ENCODE measurements at regions not wholly inside any gene's neighbourhood (a gene's known extent, or its start where the extent isn't known, plus 50 kb on each side); places are given as distances from the start of the nearest gene placed in this dataset.

DNA sequence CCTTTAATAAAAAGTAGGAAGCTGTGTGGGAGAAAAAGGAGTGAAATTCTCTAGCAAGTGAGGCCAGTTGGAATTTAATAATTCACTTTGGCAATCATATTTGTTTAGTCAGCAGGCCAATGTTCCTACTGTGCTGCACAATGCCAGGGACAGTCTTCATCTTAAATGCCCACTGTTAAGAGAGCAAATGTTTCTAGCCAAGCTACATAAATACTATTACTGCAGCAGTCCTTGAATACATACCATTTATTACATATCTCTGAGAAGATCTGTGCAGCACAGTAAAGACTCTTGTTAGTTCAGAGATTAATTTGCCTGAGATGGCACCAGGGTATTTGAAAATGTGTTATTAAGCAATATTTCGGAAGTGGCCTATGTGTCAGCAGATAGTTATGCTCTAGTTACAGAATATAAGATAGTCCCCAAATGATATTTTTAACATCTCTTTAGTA lies 105.4 kb downstream of the OGFRL1 start:
- H3K4me3 ChIP-seq (replicated peaks in 1 of 3; ENCODE audit: low read depth in 2 of 3, low read length in 3 of 3): no peak overlapping the region
- H3K27ac Mint-ChIP-seq: no peak overlapping the region
- H3K9ac ChIP-seq (ENCODE audit: insufficient read depth, low read length, poor library complexity, severe bottlenecking): no peak overlapping the region
- no CpG with 5 or more reads among the region's 1 CpG for WGBS (ENCODE audit: insufficient coverage)
- H4K20me1 ChIP-seq (ENCODE audit: insufficient read depth, low read length): no peaks in the 10 kb centered on the region
- no peaks in the 10 kb centered on the region for H3K9me3 ChIP-seq (replicated peaks in 1 of 2; ENCODE audit: control insufficient read depth in 1 of 2, insufficient read depth in 1 of 2, low read length in 2 of 2)
- H3K4me1 Mint-ChIP-seq: no peaks in the 10 kb centered on the region
- intact Hi-C loops (cut with micrococcal nuclease): no loop called here
- no peak overlapping the region for H2AFZ ChIP-seq (ENCODE audit: insufficient read depth, low read depth, low read length, poor library complexity, severe bottlenecking)
- no peak overlapping the region for H3K4me2 ChIP-seq (replicated peaks; ENCODE audit: extremely low read depth, low read length, poor library complexity, severe bottlenecking)
- H3K27ac ChIP-seq (ENCODE audit: low read depth in 1 of 2, low read length in 2 of 2): no peak overlapping the region
- H3K4me1 ChIP-seq (ENCODE audit: control insufficient read depth in 1 of 2, insufficient read depth in 2 of 2, low read length in 2 of 2): no peaks in the 10 kb centered on the region
- H3K9me3 Mint-ChIP-seq: no peaks in the 10 kb centered on the region
- H3K36me3 ChIP-seq (replicated peaks in 1 of 2; ENCODE audit: control insufficient read depth in 1 of 2, insufficient read depth in 2 of 2, low read length in 2 of 2): no peaks in the 10 kb centered on the region
- peaks cover 0 to 6% (median 4%) of the 10 kb centered on the region in 3 donors for H3K27me3 Mint-ChIP-seq (ENCODE audit: low read depth in 3 of 3)
- TF ChIP-seq CTCF (IDR thresholded peaks at IDR 0.05): no peak
- no peaks in the 10 kb centered on the region for H3K79me2 ChIP-seq (ENCODE audit: insufficient read depth, low read length)
- H3K4me3 Mint-ChIP-seq: no peak overlapping the region
- no peak for DNase-seq
- no peaks in the 10 kb centered on the region for H3K27me3 ChIP-seq (ENCODE audit: control insufficient read depth in 2 of 2, insufficient read depth in 2 of 2, low read length in 2 of 2)
- H3K36me3 Mint-ChIP-seq: no peaks in the 10 kb centered on the region

GRCh38 chr6:71394926-71395325 lies 106.3 kb downstream of the OGFRL1 start:
- H3K4me2 ChIP-seq (replicated peaks; ENCODE audit: extremely low read depth, low read length, poor library complexity, severe bottlenecking): no peak overlapping the region
- H2AFZ ChIP-seq (ENCODE audit: insufficient read depth, low read depth, low read length, poor library complexity, severe bottlenecking): no peak overlapping the region
- H3K27ac Mint-ChIP-seq: no peak overlapping the region
- no peaks in the 10 kb centered on the region for H3K27me3 ChIP-seq (ENCODE audit: control insufficient read depth in 2 of 2, insufficient read depth in 2 of 2, low read length in 2 of 2)
- H3K9ac ChIP-seq (ENCODE audit: insufficient read depth, low read length, poor library complexity, severe bottlenecking): no peak overlapping the region
- H3K4me3 Mint-ChIP-seq: no peak overlapping the region
- H3K27me3 Mint-ChIP-seq (ENCODE audit: low read depth in 3 of 3): peaks cover 0 to 6% (median 4%) of the 10 kb centered on the region in 3 donors
- intact Hi-C loops (cut with micrococcal nuclease): no loop called here
- no peak for DNase-seq
- no peak overlapping the region for H3K4me3 ChIP-seq (replicated peaks in 1 of 3; ENCODE audit: low read depth in 2 of 3, low read length in 3 of 3)
- no peaks in the 10 kb centered on the region for H3K79me2 ChIP-seq (ENCODE audit: insufficient read depth, low read length)
- no CpG with 5 or more reads among the region's 2 CpGs for WGBS (ENCODE audit: insufficient coverage)
- no peak overlapping the region for H3K27ac ChIP-seq (ENCODE audit: low read depth in 1 of 2, low read length in 2 of 2)
- no peaks in the 10 kb centered on the region for H3K4me1 ChIP-seq (ENCODE audit: control insufficient read depth in 1 of 2, insufficient read depth in 2 of 2, low read length in 2 of 2)
- H3K36me3 ChIP-seq (replicated peaks in 1 of 2; ENCODE audit: control insufficient read depth in 1 of 2, insufficient read depth in 2 of 2, low read length in 2 of 2): no peaks in the 10 kb centered on the region
- H3K9me3 ChIP-seq (replicated peaks in 1 of 2; ENCODE audit: control insufficient read depth in 1 of 2, insufficient read depth in 1 of 2, low read length in 2 of 2): no peaks in the 10 kb centered on the region
- no peaks in the 10 kb centered on the region for H3K4me1 Mint-ChIP-seq
- no peak for TF ChIP-seq CTCF (IDR thresholded peaks at IDR 0.05)
- no peaks in the 10 kb centered on the region for H3K36me3 Mint-ChIP-seq
- H4K20me1 ChIP-seq (ENCODE audit: insufficient read depth, low read length): no peaks in the 10 kb centered on the region
- no peaks in the 10 kb centered on the region for H3K9me3 Mint-ChIP-seq

Measured in CD14-positive monocyte (primary cell).